Fibroblast of lung (primary cell): ENCODE measurements at regions not wholly inside any gene's neighbourhood (a gene's known extent, or its start where the extent isn't known, plus 50 kb on each side); places are given as distances from the start of the nearest gene placed in this dataset.

Experiments used
- CTCF ChIP-seq, 2 donors: IDR thresholded peaks in 1 of 2; conservative IDR thresholded peaks in 1 of 2; 1 replicate in 1 of 2; 2 replicates in 1 of 2; pipeline ENCODE4 v1.5.1; 2011 to 2012; ENCODE audit warnings: low read length in 2 of 2, control low read depth in 1 of 2, inconsistent platforms in 1 of 2, low read depth in 1 of 2, mild to moderate bottlenecking in 1 of 2
- EZH2 ChIP-seq: IDR thresholded peaks from 2 replicates; pipeline ENCODE4 v1.5.1; 2012; ENCODE audit warnings: low read length, control low read depth, mild to moderate bottlenecking; ENCODE audit errors: missing control alignments

GRCh38 chr20:16898433-16898832 is 150.3 kb downstream of the OTOR start:
- TF ChIP-seq EZH2 (no peak), CTCF (conservative IDR thresholded peaks at IDR 0.05 in 1 of 2, IDR thresholded peaks at IDR 0.05 in 1 of 2; ENCODE audit: low read depth in 1 of 2, low read length in 2 of 2) (no peak)
